NCI-H1436 treated with DMSO at 0.1 percent for 48 hours (cell line): ENCODE measurements at regions not wholly inside any gene's neighbourhood (a gene's known extent, or its start where the extent isn't known, plus 50 kb on each side); places are given as distances from the start of the nearest gene placed in this dataset.
A peak's percentile ranks its signal among the peaks of the same experiment; 100 is the strongest.

Source experiments
- DNase-seq: peaks from one replicate; lab custom pipeline; 2025; lab: John Stamatoyannopoulos, UW

GRCh38 chr16:73255031-73255430, 207.1 kb upstream of the ZFHX3 start:
- DNase-seq = no peak

GRCh38 chr16:73253922-73254480, 206.1 kb upstream of the ZFHX3 start:
- no peak for DNase-seq

GRCh38 chr16:73252446-73252845, 204.5 kb upstream of the ZFHX3 start:
- no peak for DNase-seq

- DNase-seq = no peak
Measured at GRCh38 chr16:73251608-73252007, 203.7 kb upstream of the ZFHX3 start.

GRCh38 chr16:73248316-73248715, 200.4 kb upstream of the ZFHX3 start:
- no peak for DNase-seq

- DNase-seq = no peak
Measured at GRCh38 chr16:73240920-73241319, 193.0 kb upstream of the ZFHX3 start.

GRCh38 chr16:73237601-73238000, 189.7 kb upstream of the ZFHX3 start:
- no peak for DNase-seq

- DNase-seq = no peak
Measured at GRCh38 chr16:73234496-73234895, 186.6 kb upstream of the ZFHX3 start.

- no peak for DNase-seq
Measured at GRCh38 chr16:73233846-73234424, 186.0 kb upstream of the ZFHX3 start.

GRCh38 chr16:73233329-73233765, 185.4 kb upstream of the ZFHX3 start:
- DNase-seq = no peak

- DNase-seq = no peak
Measured at GRCh38 chr16:73232555-73233328, 184.8 kb upstream of the ZFHX3 start.

- no peak for DNase-seq
Measured at GRCh38 chr16:73231944-73232554, 184.1 kb upstream of the ZFHX3 start.

- no peak for DNase-seq
Measured at GRCh38 chr16:73231379-73231778, 183.5 kb upstream of the ZFHX3 start.

- DNase-seq = no peak
Measured at GRCh38 chr16:73230651-73231050, 182.7 kb upstream of the ZFHX3 start.

- DNase-seq = no peak
Measured at GRCh38 chr16:73228649-73229048, 180.7 kb upstream of the ZFHX3 start.

- DNase-seq = no peak
Measured at GRCh38 chr16:73226675-73227074, 178.7 kb upstream of the ZFHX3 start.

GRCh38 chr16:73225983-73226382, 178.1 kb upstream of the ZFHX3 start:
- DNase-seq = no peak

- DNase-seq = no peak
Measured at GRCh38 chr16:73220836-73221235, 172.9 kb upstream of the ZFHX3 start.

- DNase-seq = no peak
Measured at GRCh38 chr16:73219176-73219575, 171.2 kb upstream of the ZFHX3 start.

GRCh38 chr16:73217654-73218053, 169.7 kb upstream of the ZFHX3 start:
- peak; percentile 59 for DNase-seq

GRCh38 chr16:73216932-73217331, 169.0 kb upstream of the ZFHX3 start:
- DNase-seq = no peak

GRCh38 chr16:73215678-73216377, 167.9 kb upstream of the ZFHX3 start:
- no peak for DNase-seq
